Stimulated activated naive CD8-positive, alpha-beta T cell treated with anti-CD3 and anti-CD28 coated beads, Interleukin-15, Interleukin-2, amounts not matched to agents 100 U/mL and 50 U/mL, for 24 hours (primary cell): ENCODE measurements at regions not wholly inside any gene's neighbourhood (a gene's known extent, or its start where the extent isn't known, plus 50 kb on each side); places are given as distances from the start of the nearest gene placed in this dataset.
"Not testable (repeated sequence)": the region's sequence is repeated elsewhere in the genome, so short reads cannot be mapped to it uniquely, and the experiment has no call there.

Experiments used
- ATAC-seq: fragments of 150-1000 bp; cut with Tn5 transposase; one replicate; pipeline ENCODE4 v1.10.0; 2021
- DNase-seq: peaks from one replicate; pipeline ENCODE4 v3.0.0; 2021

- DNase-seq, ATAC-seq: not testable (repeated sequence)
Measured at GRCh38 chr11:79499929-79500328, 59.1 kb upstream of the TENM4 start.

GRCh38 chr11:79498667-79499066 is 57.8 kb upstream of the TENM4 start:
- ATAC-seq, result no peak
- no peak for DNase-seq

GRCh38 chr11:79493555-79494171 is 52.8 kb upstream of the TENM4 start:
- ATAC-seq, result peak; percentile 32
- peak; percentile 62 for DNase-seq

GRCh38 chr11:79492008-79492407 is 51.2 kb upstream of the TENM4 start:
- no peak for ATAC-seq
- no peak for DNase-seq
